ENCODE measurements at regions not wholly inside any gene's neighbourhood (a gene's known extent, or its start where the extent isn't known, plus 50 kb on each side); places are given as distances from the start of the nearest gene placed in this dataset.

- TF ChIP-seq SETDB1 (IDR thresholded peaks at IDR 0.05; ENCODE audit: low read length) (no peak), BACH1 (tag; IDR thresholded peaks at IDR 0.05) (no peak), XRCC5 (IDR thresholded peaks at IDR 0.05; ENCODE audit: low read depth, low read length) (no peak), CREB1 (IDR thresholded peaks at IDR 0.05) (no peak), CREB1 (CRISPR knock-in tag; IDR thresholded peaks at IDR 0.05) (no peak), TARDBP (IDR thresholded peaks at IDR 0.05) (no peak), ARHGAP35 (IDR thresholded peaks at IDR 0.05; ENCODE audit: partially characterized antibody) (no peak), ARNT (IDR thresholded peaks at IDR 0.05) (no peak), SRSF1 (IDR thresholded peaks at IDR 0.05; ENCODE audit: low read depth, low read length) (no peak)
These were observed 192.3 kb upstream of the NT5C1B start (continued) for GRCh38 chr2:18781541-18782280.

GRCh38 chr2:18777250-18777812 lies 188.0 kb upstream of the NT5C1B start:
- no peak for DNase-seq (ENCODE audit: extremely low read depth in 1 of 4, low spot score in 3 of 4)
- no peaks in the 10 kb centered on the region for H3K9me1 ChIP-seq (ENCODE audit: control insufficient read depth, insufficient read depth, low read length)
- no peaks in the 10 kb centered on the region for H3K9me3 ChIP-seq (replicated peaks; ENCODE audit: control insufficient read depth, insufficient read depth, low read depth, low read length)
- 0% methylated on average over 2 of the region's 2 CpGs for WGBS (ENCODE audit: insufficient coverage, low coverage, missing lambda C conversion rate)
- ChIA-PET CTCF (ENCODE audit: low intra/inter-chr PET ratio) (no interaction called here), POLR2A (no interaction called here)
- no peak overlapping the region for H3K4me2 ChIP-seq (ENCODE audit: insufficient read depth, low read length)
- intact Hi-C loops (cut with micrococcal nuclease): no loop called here
- H2AFZ ChIP-seq (ENCODE audit: low read depth, low read length): no peak overlapping the region
- no peaks in the 10 kb centered on the region for H4K20me1 ChIP-seq (replicated peaks; ENCODE audit: control insufficient read depth, insufficient read depth, low read length)
- no peaks in the 10 kb centered on the region for H3K36me3 ChIP-seq (ENCODE audit: control insufficient read depth, insufficient read depth, low read length)
- FAIRE-seq: no peak
- no peaks in the 10 kb centered on the region for H3K79me2 ChIP-seq (ENCODE audit: control insufficient read depth, insufficient read depth, low read length)
- no TSS peak for BruUV-seq (replicated peaks)
- H3K27ac ChIP-seq (ENCODE audit: extremely low read depth, low read depth, low read length): no peak overlapping the region
- H3K4me1 ChIP-seq (replicated peaks in 1 of 2; ENCODE audit: control insufficient read depth in 2 of 2, insufficient read depth in 2 of 2, low read length in 2 of 2): no peaks in the 10 kb centered on the region
- in situ Hi-C loops (cut with MboI): no loop called here
- ATAC-seq: no peak
- H3K4me3 ChIP-seq: no peak overlapping the region
- no peak overlapping the region for H3K9ac ChIP-seq (ENCODE audit: insufficient read depth in 1 of 2, low read depth in 2 of 2, low read length in 2 of 2)
- no peaks in the 10 kb centered on the region for H3K27me3 ChIP-seq (ENCODE audit: control insufficient read depth in 2 of 2, insufficient read depth in 2 of 2, low read length in 2 of 2)
- TF ChIP-seq C11orf30 (IDR thresholded peaks at IDR 0.05; ENCODE audit: low read depth) (no peak), REST (IDR thresholded peaks at IDR 0.05; ENCODE audit: borderline replicate concordance) (no peak), REST (CRISPR knock-in tag; IDR thresholded peaks at IDR 0.05; ENCODE audit: low read depth) (no peak), RFX5 (IDR thresholded peaks at IDR 0.05; ENCODE audit: low read depth, low read length) (no peak), ZZZ3 (IDR thresholded peaks at IDR 0.05) (no peak), ZKSCAN3 (CRISPR knock-in tag; IDR thresholded peaks at IDR 0.05) (no peak)
